ENCODE measurements at regions not wholly inside any gene's neighbourhood (a gene's known extent, or its start where the extent isn't known, plus 50 kb on each side); places are given as distances from the start of the nearest gene placed in this dataset.

GRCh38 chr3:178095522-178095921, 440.7 kb upstream of the KCNMB2 start:
- H3K27me3 ChIP-seq: no peaks in the 10 kb centered on the region
- no peaks in the 10 kb centered on the region for H3K36me3 ChIP-seq
- DNase-seq (ENCODE audit: low read depth in 1 of 2, low spot score in 1 of 2): no peak
- no peaks in the 10 kb centered on the region for H3K4me1 ChIP-seq (ENCODE audit: low read depth)
- TF ChIP-seq, protein P1, sequence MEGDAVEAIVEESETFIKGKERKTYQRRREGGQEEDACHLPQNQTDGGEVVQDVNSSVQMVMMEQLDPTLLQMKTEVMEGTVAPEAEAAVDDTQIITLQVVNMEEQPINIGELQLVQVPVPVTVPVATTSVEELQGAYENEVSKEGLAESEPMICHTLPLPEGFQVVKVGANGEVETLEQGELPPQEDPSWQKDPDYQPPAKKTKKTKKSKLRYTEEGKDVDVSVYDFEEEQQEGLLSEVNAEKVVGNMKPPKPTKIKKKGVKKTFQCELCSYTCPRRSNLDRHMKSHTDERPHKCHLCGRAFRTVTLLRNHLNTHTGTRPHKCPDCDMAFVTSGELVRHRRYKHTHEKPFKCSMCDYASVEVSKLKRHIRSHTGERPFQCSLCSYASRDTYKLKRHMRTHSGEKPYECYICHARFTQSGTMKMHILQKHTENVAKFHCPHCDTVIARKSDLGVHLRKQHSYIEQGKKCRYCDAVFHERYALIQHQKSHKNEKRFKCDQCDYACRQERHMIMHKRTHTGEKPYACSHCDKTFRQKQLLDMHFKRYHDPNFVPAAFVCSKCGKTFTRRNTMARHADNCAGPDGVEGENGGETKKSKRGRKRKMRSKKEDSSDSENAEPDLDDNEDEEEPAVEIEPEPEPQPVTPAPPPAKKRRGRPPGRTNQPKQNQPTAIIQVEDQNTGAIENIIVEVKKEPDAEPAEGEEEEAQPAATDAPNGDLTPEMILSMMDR (IDR thresholded peaks at IDR 0.05; ENCODE audit: low read depth, low read length): no peak
- H3K27ac ChIP-seq: no peak overlapping the region
- no peaks in the 10 kb centered on the region for H3K9me3 ChIP-seq (ENCODE audit: low read depth)
- no peak overlapping the region for H3K4me3 ChIP-seq

GRCh38 chr3:178096955-178097354, 439.3 kb upstream of the KCNMB2 start:
- no peaks in the 10 kb centered on the region for H3K36me3 ChIP-seq
- H3K4me3 ChIP-seq: no peak overlapping the region
- H3K27me3 ChIP-seq: no peaks in the 10 kb centered on the region
- H3K9me3 ChIP-seq (ENCODE audit: low read depth): no peaks in the 10 kb centered on the region
- no peak for DNase-seq (ENCODE audit: low read depth in 1 of 2, low spot score in 1 of 2)
- TF ChIP-seq, protein P1 (IDR thresholded peaks at IDR 0.05; ENCODE audit: low read depth, low read length): no peak
- H3K4me1 ChIP-seq (ENCODE audit: low read depth): no peaks in the 10 kb centered on the region
- no peak overlapping the region for H3K27ac ChIP-seq

DNA sequence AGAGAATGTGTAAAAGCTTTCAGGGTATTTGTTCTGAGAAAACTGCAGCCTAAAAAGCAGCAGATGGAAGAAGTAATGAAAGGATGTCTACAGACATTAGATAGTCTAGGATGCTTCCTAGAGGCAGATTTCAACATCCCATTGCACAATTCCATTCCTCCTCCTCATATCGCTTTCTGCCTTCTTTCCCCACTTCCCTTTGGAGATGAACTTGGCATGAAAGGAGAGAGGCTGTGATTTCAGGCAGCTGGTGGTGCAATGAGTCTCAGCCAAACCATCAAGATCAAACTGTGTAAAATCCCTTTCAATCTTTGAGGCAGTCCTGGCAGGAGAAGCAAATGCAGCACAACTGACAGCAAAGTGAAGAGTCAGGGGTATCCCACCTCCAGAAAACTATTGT, 438.7 kb upstream of the KCNMB2 start:
- H3K36me3 ChIP-seq: no peaks in the 10 kb centered on the region
- H3K4me3 ChIP-seq: no peak overlapping the region
- no peaks in the 10 kb centered on the region for H3K9me3 ChIP-seq (ENCODE audit: low read depth)
- no peak overlapping the region for H3K27ac ChIP-seq
- TF ChIP-seq, protein P1 (IDR thresholded peaks at IDR 0.05; ENCODE audit: low read depth, low read length): no peak
- H3K27me3 ChIP-seq: no peaks in the 10 kb centered on the region
- H3K4me1 ChIP-seq (ENCODE audit: low read depth): no peaks in the 10 kb centered on the region
- DNase-seq (ENCODE audit: low read depth in 1 of 2, low spot score in 1 of 2): peak in 1 of 2 donors; percentile 98

- Histone ChIP-seq H3K27ac (no peak overlapping the region), H3K4me1 (ENCODE audit: low read depth) (no peaks in the 10 kb centered on the region), H3K36me3 (no peaks in the 10 kb centered on the region), H3K9me3 (ENCODE audit: low read depth) (no peaks in the 10 kb centered on the region), H3K4me3 (no peak overlapping the region), H3K27me3 (no peaks in the 10 kb centered on the region)
- DNase-seq (ENCODE audit: low read depth in 1 of 2, low spot score in 1 of 2): no peak
- TF ChIP-seq, protein P1 (IDR thresholded peaks at IDR 0.05; ENCODE audit: low read depth, low read length): no peak
Measured at GRCh38 chr3:178099274-178099673, 437.0 kb upstream of the KCNMB2 start.

DNA sequence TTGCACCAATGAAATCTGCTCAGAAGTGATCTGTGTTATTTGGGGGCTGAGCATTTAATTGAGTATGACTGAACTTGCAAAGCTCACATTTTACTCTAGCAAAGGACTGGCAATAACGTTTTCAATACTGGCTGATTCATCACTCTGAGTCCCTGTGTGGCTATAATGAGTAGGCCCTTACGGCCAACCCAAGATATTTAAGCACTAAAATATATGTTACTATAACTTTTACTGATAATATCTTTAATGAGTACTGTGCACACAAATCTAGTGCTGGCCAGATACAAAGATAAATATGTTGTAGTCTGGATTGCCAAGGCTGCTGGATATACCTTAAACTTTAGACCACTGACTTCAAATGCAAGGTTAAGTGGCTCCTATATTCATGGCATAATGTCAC, 436.4 kb upstream of the KCNMB2 start:
- Histone ChIP-seq H3K4me1 (ENCODE audit: low read depth) (no peaks in the 10 kb centered on the region), H3K4me3 (no peak overlapping the region), H3K9me3 (ENCODE audit: low read depth) (no peaks in the 10 kb centered on the region), H3K27ac (no peak overlapping the region), H3K27me3 (no peaks in the 10 kb centered on the region), H3K36me3 (no peaks in the 10 kb centered on the region)
- DNase-seq (ENCODE audit: low read depth in 1 of 2, low spot score in 1 of 2): no peak
- TF ChIP-seq, protein P1 (IDR thresholded peaks at IDR 0.05; ENCODE audit: low read depth, low read length): no peak

- Histone ChIP-seq H3K4me3 (no peak overlapping the region), H3K36me3 (no peaks in the 10 kb centered on the region), H3K27me3 (no peaks in the 10 kb centered on the region), H3K9me3 (ENCODE audit: low read depth) (no peaks in the 10 kb centered on the region), H3K27ac (no peak overlapping the region), H3K4me1 (ENCODE audit: low read depth) (no peaks in the 10 kb centered on the region)
- DNase-seq (ENCODE audit: low read depth in 1 of 2, low spot score in 1 of 2): peak in 1 of 2 donors; percentile 19
- TF ChIP-seq, protein P1 (IDR thresholded peaks at IDR 0.05; ENCODE audit: low read depth, low read length): no peak
Measured at GRCh38 chr3:178100908-178101307, 435.3 kb upstream of the KCNMB2 start.
